Ectodermal cell (in vitro differentiated cells): ENCODE measurements at regions not wholly inside any gene's neighbourhood (a gene's known extent, or its start where the extent isn't known, plus 50 kb on each side); places are given as distances from the start of the nearest gene placed in this dataset.
"Not testable (repeated sequence)": the region's sequence is repeated elsewhere in the genome, so short reads cannot be mapped to it uniquely, and the experiment has no call there.

Source experiments
- H3K27ac ChIP-seq: 2 replicates; pipeline ENCODE4 v1.7.0; 2013; ENCODE audit warnings: mild to moderate bottlenecking, low read depth, low read length; ENCODE audit not compliant: insufficient read depth, poor library complexity, severe bottlenecking
- H3K27me3 ChIP-seq: 2 replicates; pipeline ENCODE4 v1.7.0; 2013; ENCODE audit warnings: mild to moderate bottlenecking, low read length; ENCODE audit not compliant: insufficient read depth, control insufficient read depth, poor library complexity, severe bottlenecking
- H3K36me3 ChIP-seq: one replicate; pipeline ENCODE4 v1.7.0; 2013; ENCODE audit warnings: low read length; ENCODE audit not compliant: control insufficient read depth, insufficient read depth
- H3K4me1 ChIP-seq: one replicate; pipeline ENCODE4 v1.7.0; 2013; ENCODE audit warnings: low read length; ENCODE audit not compliant: control insufficient read depth, insufficient read depth
- H3K4me3 ChIP-seq: 2 replicates; pipeline ENCODE4 v1.7.0; 2013; ENCODE audit warnings: low read depth, low read length, control low read depth; ENCODE audit not compliant: insufficient read depth
- H3K9me3 ChIP-seq: 2 replicates; pipeline ENCODE4 v1.7.0; 2013; ENCODE audit warnings: mild to moderate bottlenecking, low read length, moderate library complexity; ENCODE audit not compliant: control insufficient read depth
- WGBS, 2 experiments: methylation state at CpG; one replicate each; pipeline ENCODE4 v1.1.7; 2013; ENCODE audit warnings: missing lambda C conversion rate in 2 of 2; 5-methylcytosine and 5-hydroxymethylcytosine counted together

GRCh38 chr2:12618576-12618975, 98.2 kb upstream of the TRIB2 start:
- Histone ChIP-seq H3K36me3 (no peaks in the 10 kb centered on the region), H3K27me3 (no peaks in the 10 kb centered on the region), H3K27ac (no peak overlapping the region), H3K4me3 (no peak overlapping the region), H3K4me1 (no peaks in the 10 kb centered on the region), H3K9me3 (no peaks in the 10 kb centered on the region)

DNA sequence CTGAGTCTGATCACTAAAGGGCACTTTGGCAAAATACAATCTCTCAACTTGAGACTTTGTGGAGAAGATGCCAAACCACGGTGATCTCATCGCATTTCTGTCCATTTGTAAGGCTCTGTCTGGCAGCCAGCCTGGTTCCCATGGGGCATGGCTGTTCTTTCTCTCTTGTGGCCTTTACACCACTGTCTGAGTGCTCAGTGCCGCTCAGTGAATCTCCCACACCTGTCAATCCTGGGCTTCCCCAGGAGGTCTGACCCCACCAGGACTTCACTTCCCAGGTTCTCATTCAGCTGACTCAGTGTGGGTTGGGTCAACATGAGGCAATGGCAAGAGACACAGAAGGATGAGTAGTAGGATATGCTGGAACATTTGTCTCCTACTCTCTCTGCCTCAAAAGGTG, 96.8 kb upstream of the TRIB2 start:
- H3K4me1 ChIP-seq: peaks cover 6% of the 10 kb centered on the region
- no peak overlapping the region for H3K4me3 ChIP-seq
- H3K27ac ChIP-seq: no peak overlapping the region
- no peaks in the 10 kb centered on the region for H3K9me3 ChIP-seq
- H3K36me3 ChIP-seq: no peaks in the 10 kb centered on the region
- WGBS, 2 experiments: 94 to 98% methylated on average over 3 of the region's 3 CpGs
- H3K27me3 ChIP-seq: no peaks in the 10 kb centered on the region

- H3K9me3 ChIP-seq: no peaks in the 10 kb centered on the region
- H3K36me3 ChIP-seq: no peaks in the 10 kb centered on the region
- H3K4me3 ChIP-seq: no peak overlapping the region
- WGBS, 2 experiments: 95 to 100% methylated on average over 2 of the region's 2 CpGs
- no peak overlapping the region for H3K27ac ChIP-seq
- peaks cover 12% of the 10 kb centered on the region for H3K4me1 ChIP-seq
- no peaks in the 10 kb centered on the region for H3K27me3 ChIP-seq
These were observed 96.0 kb upstream of the TRIB2 start for GRCh38 chr2:12620759-12621158.

- Histone ChIP-seq H3K27me3 (no peaks in the 10 kb centered on the region), H3K4me3 (no peak overlapping the region), H3K27ac (no peak overlapping the region), H3K4me1 (peaks cover 12% of the 10 kb centered on the region), H3K36me3 (no peaks in the 10 kb centered on the region), H3K9me3 (no peaks in the 10 kb centered on the region)
- WGBS, 2 experiments: 93 to 95% methylated on average over 1 of the region's 1 CpG
These were observed 93.7 kb upstream of the TRIB2 start for GRCh38 chr2:12623051-12623450.

- H3K4me3 ChIP-seq: no peak overlapping the region
- H3K27ac ChIP-seq: no peak overlapping the region
- no peaks in the 10 kb centered on the region for H3K9me3 ChIP-seq
- H3K4me1 ChIP-seq: peaks cover 12% of the 10 kb centered on the region
- WGBS, 2 experiments: 94 to 96% methylated on average over 6 of the region's 6 CpGs
- H3K27me3 ChIP-seq: no peaks in the 10 kb centered on the region
- no peaks in the 10 kb centered on the region for H3K36me3 ChIP-seq
These were observed 92.4 kb upstream of the TRIB2 start for GRCh38 chr2:12624384-12624783.

- no peak overlapping the region for H3K27ac ChIP-seq
- H3K9me3 ChIP-seq: no peaks in the 10 kb centered on the region
- no peak overlapping the region for H3K4me3 ChIP-seq
- H3K36me3 ChIP-seq: no peaks in the 10 kb centered on the region
- H3K27me3 ChIP-seq: no peaks in the 10 kb centered on the region
- peaks cover 12% of the 10 kb centered on the region for H3K4me1 ChIP-seq
- 24 to 25% methylated on average over 5 of the region's 5 CpGs for WGBS, 2 experiments
These were observed 91.7 kb upstream of the TRIB2 start for GRCh38 chr2:12624905-12625598.

- not testable (repeated sequence) for H3K4me3 ChIP-seq
These were observed 88.2 kb upstream of the TRIB2 start for GRCh38 chr2:12628541-12628940.

DNA sequence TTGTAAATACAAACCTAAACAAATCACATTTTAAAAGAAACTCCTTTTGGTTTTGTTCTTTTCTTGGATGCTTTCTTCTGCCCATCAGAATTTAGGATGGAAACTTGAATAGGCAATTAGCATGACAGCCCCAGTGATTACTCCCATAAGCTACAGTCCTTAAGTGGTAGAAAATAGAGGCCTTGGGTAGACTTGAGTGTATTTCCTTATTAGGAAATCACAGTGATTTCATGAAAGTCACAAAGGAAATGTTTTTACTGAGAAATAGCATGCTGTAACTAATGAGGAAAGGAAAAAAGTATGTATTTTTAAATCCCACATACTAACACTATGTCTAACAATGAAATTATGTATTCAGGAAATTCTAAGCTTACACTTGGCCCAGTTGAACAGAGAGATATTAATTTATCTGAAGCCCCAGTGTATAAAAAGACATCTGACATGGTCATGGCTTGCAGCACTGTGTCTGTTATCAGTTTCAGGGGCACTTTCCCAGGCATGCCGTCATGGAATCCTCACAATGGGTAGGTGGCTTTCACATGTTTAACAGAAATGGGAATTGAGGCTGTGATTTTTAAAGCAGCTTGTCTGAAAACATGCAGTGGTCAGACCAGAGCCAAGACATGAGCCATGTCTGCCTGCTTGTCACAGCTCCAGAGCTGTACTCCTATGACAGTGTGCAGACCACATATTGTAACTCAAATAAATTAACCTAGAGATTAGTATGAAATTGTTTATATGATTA, 79.7 kb upstream of the TRIB2 start:
- no peak overlapping the region for H3K4me3 ChIP-seq
- WGBS, 2 experiments: 87 to 94% methylated on average over 1 of the region's 1 CpG
- no peaks in the 10 kb centered on the region for H3K36me3 ChIP-seq
- no peak overlapping the region for H3K27ac ChIP-seq
- no peaks in the 10 kb centered on the region for H3K9me3 ChIP-seq
- H3K27me3 ChIP-seq: no peaks in the 10 kb centered on the region
- no peaks in the 10 kb centered on the region for H3K4me1 ChIP-seq

More at GRCh38 chr2:12628541-12628940, 88.2 kb upstream of the TRIB2 start:
- H3K27me3 ChIP-seq, H3K36me3 ChIP-seq, H3K27ac ChIP-seq, H3K9me3 ChIP-seq: not testable (repeated sequence)
- peaks cover 12% of the 10 kb centered on the region for H3K4me1 ChIP-seq
- 94 to 96% methylated on average over 5 to 6 of the region's 8 CpGs for WGBS, 2 experiments

GRCh38 chr2:12637754-12638153, 79.0 kb upstream of the TRIB2 start:
- Histone ChIP-seq H3K36me3 (no peaks in the 10 kb centered on the region), H3K4me3 (no peak overlapping the region), H3K4me1 (no peaks in the 10 kb centered on the region), H3K27me3 (no peaks in the 10 kb centered on the region), H3K27ac (no peak overlapping the region), H3K9me3 (no peaks in the 10 kb centered on the region)
- WGBS, 2 experiments: 90% methylated on average over 1 of the region's 1 CpG; no CpG with 5 or more reads in 1 of the 2 experiments

DNA sequence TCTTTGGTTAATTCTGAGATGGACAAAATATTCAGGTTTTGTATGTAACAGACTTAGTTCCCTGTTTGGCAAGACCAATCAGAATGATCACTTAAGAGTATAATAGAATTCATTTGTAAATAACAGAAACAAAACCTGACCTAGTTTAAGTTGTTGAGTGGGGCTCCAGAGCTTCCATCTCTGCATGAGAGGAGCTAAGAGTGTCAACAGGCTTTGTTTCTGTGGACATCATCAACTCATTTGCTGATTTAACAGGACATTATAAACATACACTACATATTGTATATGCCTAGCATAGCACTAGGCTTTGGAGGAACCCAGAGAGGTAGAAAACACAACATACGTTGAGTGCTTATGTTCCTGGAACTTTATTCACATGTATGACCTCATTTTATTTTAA, 75.3 kb upstream of the TRIB2 start:
- Histone ChIP-seq H3K4me1 (no peaks in the 10 kb centered on the region), H3K36me3 (no peaks in the 10 kb centered on the region), H3K27ac (no peak overlapping the region), H3K9me3 (no peaks in the 10 kb centered on the region), H3K4me3 (no peak overlapping the region), H3K27me3 (no peaks in the 10 kb centered on the region)
- 77 to 100% methylated on average over 1 of the region's 1 CpG for WGBS, 2 experiments
